HG03469 (cell line): ENCODE measurements at regions not wholly inside any gene's neighbourhood (a gene's known extent, or its start where the extent isn't known, plus 50 kb on each side); places are given as distances from the start of the nearest gene placed in this dataset.
A peak's percentile ranks its signal among the peaks of the same experiment; 100 is the strongest.
"Not testable (repeated sequence)": the region's sequence is repeated elsewhere in the genome, so short reads cannot be mapped to it uniquely, and the experiment has no call there.

Source experiments
- ATAC-seq: cut with Tn5 transposase; IDR thresholded peaks from one replicate; pipeline ENCODE4 v1.9.1; 2021; ENCODE audit warnings: mild to moderate bottlenecking, moderate library complexity, moderate number of reproducible peaks; ENCODE audit not compliant: unreplicated experiment

GRCh38 chr2:7696556-7696955 is 779.3 kb downstream of the RNF144A start:
- ATAC-seq, result not testable (repeated sequence)

GRCh38 chr2:7697052-7697451 is 779.8 kb downstream of the RNF144A start:
- ATAC-seq, result no peak

GRCh38 chr2:7701791-7702190 is 784.6 kb downstream of the RNF144A start:
- no peak for ATAC-seq

- ATAC-seq, result no peak
Measured at GRCh38 chr2:7703048-7703447, 785.8 kb downstream of the RNF144A start.

DNA sequence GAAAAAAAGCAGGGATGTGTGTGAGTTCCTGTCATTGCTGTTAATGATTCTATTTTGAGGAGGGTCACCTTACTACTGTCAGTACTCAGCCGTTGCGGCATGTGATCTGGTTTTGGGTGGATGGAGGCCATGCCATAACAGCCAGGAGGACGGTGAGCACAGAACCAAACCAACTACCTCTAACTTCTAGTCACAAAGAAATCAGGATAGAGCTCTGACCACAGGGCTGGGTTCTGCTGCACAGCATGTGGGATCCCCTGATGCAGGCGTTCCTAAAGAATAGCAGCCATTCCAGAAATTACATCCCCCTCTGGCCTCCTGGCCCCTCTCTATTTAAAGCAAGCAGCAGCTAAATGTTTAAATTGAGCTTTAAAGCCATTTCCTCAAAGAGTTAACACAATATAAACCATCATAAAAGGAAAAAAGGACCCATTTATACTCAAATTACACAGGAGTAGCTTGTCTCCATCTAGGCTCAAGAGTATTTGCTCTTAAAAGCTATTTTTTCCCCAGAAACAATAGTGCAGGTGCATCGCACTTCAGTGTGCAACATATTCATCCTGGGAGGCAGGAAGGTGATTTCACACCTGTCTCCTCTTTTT is 786.4 kb downstream of the RNF144A start:
- ATAC-seq, result no peak

GRCh38 chr2:7704296-7704865 is 787.2 kb downstream of the RNF144A start:
- no peak for ATAC-seq

DNA sequence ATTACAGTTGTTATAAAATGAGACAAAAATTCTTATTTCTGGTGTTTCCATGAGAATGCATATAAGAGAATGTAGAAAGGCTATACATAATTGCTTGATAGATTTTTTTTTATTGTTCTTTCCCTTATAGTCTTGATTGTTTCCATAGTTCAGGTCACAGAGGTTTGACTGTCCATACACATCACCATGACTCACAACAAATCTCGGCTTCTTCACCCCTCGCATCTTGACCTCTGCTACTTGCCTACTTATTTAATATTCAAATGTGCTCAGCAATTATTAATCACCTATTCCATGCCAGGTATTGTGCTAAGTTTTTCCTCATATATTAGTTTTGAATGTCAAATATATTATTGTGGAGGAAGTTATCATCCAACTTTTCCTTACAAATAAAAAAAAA is 789.6 kb downstream of the RNF144A start:
- no peak for ATAC-seq

DNA sequence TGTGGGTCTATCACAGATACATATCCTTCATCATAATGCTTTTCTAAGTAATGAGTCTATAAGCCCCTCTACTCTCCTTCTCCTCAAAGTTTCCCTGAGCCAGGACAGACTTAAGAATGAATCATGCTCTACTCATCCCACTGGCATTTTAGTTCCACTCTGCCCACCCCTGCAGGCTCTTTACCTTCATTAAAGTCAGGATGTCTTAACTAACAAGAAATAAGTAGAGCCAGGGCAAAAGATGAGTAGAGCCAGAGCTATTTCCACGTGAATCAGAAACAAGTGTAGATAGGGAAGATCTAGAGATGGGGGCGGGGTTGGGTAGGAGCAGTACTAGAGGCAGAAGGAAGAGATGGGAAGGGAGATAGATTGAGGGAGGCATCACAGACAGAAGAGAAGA is 790.5 kb downstream of the RNF144A start:
- ATAC-seq, result no peak

GRCh38 chr2:7709907-7710306 is 792.7 kb downstream of the RNF144A start:
- no peak for ATAC-seq

- no peak for ATAC-seq
Measured at GRCh38 chr2:7711167-7711566, 794.0 kb downstream of the RNF144A start.

DNA sequence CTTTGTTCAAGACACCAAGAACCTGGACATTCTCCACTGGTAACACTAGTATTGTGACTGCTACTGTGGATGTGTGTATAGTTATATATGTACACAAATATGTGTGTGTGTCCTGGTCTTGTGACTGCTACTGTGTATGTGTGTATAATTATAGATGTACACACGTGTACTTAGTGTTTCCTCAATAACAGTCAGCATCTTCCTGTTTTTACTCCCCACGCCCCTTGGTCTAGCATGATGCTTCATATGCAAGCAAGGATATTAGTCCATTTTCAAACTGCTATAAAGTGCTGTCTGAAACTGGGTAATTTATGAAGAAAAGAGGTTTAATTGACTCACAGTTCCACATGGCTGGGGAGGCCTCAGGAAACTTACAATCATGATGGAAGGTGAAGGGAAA is 802.7 kb downstream of the RNF144A start:
- no peak for ATAC-seq

- no peak for ATAC-seq
Measured at GRCh38 chr2:7721413-7721995, 804.3 kb downstream of the RNF144A start.

DNA sequence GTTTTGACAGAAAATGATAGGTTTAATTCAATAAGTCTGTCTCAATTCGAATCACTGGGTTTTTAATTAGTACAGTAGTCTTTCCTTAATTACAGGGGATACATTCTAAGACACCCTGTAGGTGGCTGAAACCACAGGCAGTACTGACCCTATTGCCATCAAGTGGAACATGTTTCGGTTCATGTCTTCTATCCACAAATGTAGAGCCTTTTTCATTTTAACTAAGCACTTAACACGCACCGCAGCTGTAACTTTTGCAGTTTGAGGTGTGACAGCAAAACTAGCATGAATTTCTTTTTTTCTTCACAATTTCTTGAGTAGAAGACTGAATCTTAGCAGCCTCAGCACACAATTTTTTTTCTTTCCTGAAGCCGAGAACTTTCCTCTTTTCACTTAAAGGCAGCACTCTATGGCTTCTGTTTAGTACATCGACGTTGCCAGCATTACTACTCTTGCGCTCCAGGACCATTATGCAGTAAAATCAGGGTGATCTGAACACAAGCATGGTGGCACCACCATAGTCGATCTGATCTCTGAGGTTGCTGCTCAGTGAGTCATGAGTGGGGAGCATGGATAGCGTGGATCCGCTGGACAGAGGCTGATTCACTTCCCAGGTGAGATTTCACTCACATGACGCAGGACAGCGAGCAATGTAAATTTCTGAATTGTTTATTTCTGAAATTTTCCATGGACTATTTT is 805.1 kb downstream of the RNF144A start:
- peak; percentile 48 for ATAC-seq

- ATAC-seq, result no peak
Measured at GRCh38 chr2:7724336-7724735, 807.1 kb downstream of the RNF144A start.

DNA sequence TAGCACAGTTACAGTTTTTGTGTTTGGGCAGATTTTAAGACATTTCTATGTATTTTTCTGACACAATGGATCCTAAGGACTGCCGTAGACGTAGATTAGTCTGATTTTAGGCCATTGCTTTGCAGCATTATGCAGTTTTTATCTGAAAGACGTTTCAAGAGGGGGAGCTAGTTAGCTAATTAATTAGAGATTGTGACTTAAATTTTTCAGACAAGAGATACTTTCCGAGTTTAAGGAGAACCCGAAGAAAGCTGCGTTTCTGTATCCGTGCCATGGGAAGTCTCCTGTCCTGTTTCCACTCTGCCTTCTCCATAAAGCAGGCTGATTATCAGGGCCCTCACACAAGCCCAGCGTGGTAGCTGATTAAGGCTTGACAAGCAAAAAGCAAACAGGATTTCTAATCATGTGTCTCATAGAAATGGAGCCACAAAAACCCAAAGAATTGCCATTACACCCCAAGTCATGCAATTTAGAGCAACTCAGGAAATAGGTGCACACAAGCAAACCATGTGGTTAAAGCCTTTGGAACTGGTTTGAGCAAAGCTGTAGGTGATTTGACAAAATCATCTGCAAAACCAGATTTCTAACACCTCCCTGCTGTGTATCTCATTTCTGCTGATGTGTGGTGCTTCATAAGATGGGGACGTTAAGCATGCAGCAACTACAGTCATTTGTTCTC is 808.1 kb downstream of the RNF144A start:
- ATAC-seq, result peak; percentile 62

DNA sequence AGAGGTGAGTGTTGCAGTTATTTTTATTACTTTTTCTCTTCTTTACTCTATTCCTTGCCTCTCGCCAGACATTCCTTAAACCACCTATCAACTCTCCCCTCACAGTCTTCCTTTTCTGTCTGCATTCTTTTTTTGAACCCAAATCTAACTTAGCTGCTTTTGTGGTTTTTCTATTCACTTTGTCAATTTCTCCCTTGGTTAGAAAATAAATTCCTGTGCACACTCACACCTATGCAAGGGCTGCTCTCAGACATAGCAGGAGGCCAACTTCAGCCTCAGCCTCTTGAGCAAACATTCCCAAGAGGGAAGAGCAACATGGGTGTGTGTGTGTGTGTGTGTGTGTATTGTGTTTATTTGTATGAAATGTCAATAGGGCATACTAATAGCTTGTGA is 808.6 kb downstream of the RNF144A start:
- ATAC-seq, result no peak

- ATAC-seq, result no peak
Measured at GRCh38 chr2:7726989-7727388, 809.8 kb downstream of the RNF144A start.

GRCh38 chr2:7728388-7728787 is 811.2 kb downstream of the RNF144A start:
- ATAC-seq, result no peak

DNA sequence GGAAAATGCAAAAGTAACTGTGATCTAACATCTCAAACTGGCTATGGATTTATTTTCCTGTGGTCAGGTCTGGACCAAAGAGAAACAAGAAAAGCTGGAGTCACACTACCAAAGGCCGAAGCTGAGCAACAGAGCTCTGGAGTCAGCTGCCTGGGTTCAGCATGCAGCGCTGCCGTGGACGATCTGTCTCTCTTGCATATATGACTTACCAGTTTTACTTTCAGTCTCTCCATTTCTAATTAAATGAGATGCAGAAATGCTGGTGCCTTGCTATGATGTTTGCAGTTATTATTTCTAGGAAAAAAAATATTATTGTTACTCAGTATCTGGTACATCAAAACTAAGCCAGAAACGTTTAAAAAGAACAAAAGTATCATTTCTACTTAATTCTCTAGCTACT is 813.2 kb downstream of the RNF144A start:
- ATAC-seq, result no peak

DNA sequence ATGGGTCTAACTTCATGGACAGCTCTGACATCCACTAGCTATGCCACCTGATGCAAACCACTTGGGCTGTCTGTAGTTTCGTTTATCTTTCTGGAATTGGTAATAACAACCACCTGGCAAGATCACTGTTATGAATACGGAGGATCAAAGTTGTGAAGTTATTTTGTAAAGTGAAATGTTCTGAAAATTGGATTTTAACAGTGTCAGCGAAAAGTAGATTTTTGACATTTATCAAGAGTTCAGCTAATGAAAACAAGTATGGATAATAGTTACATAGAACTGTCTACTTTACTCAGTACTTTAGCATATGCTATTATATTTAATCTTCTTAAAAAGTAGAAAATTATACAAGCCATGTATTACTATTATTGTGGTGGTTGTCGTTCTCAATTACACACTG is 813.8 kb downstream of the RNF144A start:
- ATAC-seq, result no peak

DNA sequence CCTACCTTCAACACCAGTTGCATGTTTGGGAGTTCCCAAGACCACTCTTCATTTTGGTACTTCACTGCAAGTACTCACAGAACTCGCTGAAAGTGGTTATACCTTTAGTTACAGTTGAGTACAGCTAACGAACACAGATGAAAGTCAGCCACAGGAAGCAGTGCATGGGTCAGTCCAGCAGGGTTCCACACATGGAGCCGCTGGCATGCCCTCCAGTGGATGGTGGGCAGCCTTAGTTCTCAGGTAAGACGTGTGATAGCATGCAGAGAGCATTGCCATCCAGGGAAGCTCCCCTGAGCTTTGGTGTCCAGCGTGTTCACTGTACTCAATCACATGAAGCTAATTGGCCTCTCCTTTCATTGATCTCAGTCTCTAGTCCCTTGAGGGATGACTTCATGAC is 815.3 kb downstream of the RNF144A start:
- ATAC-seq, result no peak
